Suppressor macrophage (primary cell): ENCODE measurements at regions not wholly inside any gene's neighbourhood (a gene's known extent, or its start where the extent isn't known, plus 50 kb on each side); places are given as distances from the start of the nearest gene placed in this dataset.

Experiments used
- DNase-seq, 4 experiments: peaks; one replicate each; pipeline ENCODE4 v3.0.0-alpha.2; 2020 to 2022

- no peak for DNase-seq
Observed at GRCh38 chr10:3294919-3295581, 122.5 kb upstream of the PITRM1 start.

DNA sequence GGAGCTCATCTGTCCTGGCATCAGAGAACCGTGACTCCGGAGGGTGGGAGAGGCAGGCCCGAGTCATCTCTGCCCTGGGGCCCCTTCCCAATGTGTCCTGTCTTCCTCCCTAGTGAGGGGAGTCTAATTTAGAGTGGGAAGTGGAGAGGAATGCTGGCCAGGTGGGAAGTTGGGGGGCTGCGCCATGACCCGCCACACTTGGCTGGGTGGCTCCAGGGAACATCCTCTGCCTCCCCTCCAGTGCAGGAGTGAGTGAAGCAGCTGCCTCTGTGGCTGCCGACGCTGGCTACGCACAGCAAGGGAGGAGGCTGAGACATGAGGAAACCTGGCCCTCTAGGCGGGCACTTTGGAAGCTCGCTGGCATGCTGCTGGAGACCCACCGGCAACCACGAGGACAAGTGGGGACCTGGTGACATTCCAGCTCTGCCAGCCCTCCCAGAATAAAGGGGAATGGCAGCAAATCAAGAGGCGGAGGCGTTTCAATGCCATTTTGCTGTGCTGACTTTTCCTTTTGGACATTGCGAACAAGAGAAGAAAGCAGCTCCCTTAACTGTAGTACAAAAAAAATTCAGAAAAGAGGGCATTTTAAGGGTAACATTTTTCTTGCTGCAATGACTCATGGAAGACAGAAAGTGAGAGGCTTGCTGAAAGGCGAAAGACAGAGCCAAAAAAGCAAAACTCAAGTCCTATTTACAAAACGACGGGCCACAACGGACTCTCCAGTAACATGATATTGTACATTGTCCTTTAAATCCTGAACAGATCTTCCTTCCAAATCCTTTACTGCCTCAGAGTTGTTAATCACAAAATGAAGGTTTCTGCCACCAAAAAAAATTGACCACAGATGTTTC, 121.2 kb upstream of the PITRM1 start:
- DNase-seq, result no peak

GRCh38 chr10:3292636-3293035, 120.1 kb upstream of the PITRM1 start:
- no peak for DNase-seq

- no peak for DNase-seq
Observed at GRCh38 chr10:3290550-3290949, 118.0 kb upstream of the PITRM1 start.

DNA sequence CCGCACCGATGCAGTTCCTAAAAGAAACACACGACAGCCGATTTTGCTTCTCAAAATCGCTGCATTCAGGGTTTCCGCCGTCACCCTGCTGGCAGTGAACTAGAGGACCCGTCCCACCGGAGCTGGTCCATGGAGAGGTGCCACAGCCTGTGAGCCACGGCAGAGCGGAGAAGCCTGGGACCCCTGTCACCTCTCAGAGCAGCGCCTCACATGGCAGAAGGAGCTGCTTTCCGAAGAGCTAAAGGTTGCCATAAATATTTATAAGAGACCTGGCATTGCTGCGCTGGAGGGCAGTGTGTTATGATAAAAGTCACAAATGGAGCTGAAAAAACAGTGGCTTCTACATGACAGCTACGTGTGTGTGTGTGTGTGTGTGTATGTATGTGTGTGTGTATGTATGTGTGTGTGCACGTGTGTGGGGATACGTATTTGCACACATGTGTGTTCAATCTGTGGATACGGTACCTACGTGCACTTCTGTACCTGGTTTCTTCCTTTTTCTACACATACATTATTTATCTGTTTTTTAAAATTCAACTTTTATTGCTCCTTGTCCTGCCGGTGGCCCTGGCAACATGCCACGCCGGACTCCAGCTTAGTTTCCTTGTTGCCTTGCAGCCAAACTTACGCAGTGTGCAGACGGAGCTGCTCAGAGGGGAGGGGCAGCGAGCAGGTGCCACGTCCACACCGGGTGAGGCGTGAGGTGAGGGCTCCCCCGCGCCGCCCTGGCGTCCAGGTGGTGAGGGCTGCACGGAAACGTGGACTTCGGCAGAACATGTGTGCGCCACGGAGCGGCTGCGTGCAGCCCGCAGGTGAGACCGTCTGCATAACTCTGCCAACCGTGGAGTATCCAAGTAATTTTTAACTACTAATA, 115.2 kb upstream of the PITRM1 start:
- DNase-seq, result no peak

- DNase-seq, result no peak
Observed at GRCh38 chr10:3282674-3283017, 110.1 kb upstream of the PITRM1 start.

GRCh38 chr10:3281941-3282673, 109.5 kb upstream of the PITRM1 start:
- DNase-seq, result no peak

GRCh38 chr10:3278771-3279170, 106.2 kb upstream of the PITRM1 start:
- no peak for DNase-seq

- DNase-seq, result no peak
Observed at GRCh38 chr10:3277566-3277965, 105.0 kb upstream of the PITRM1 start.

GRCh38 chr10:3274414-3274813, 101.8 kb upstream of the PITRM1 start:
- DNase-seq, result no peak

DNA sequence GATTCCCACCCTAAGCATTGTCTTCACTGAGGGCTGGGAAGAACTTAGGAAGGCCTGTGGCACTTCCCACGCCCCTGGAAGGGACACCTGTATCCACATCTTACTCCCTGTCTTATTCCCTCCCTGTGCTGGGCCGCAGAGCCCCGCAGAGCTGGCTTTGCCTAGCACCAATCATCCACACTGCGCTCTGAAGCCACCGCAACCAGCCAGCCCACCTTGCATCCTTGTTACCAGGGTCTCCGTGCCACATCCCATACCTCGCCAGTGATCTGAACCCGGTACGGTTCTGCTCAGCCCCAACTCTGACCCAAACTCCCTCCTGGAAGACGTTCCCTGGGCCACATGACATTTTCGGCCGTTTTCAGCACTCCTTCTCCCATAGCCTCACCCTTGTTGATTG, 101.4 kb upstream of the PITRM1 start:
- DNase-seq, result no peak

DNA sequence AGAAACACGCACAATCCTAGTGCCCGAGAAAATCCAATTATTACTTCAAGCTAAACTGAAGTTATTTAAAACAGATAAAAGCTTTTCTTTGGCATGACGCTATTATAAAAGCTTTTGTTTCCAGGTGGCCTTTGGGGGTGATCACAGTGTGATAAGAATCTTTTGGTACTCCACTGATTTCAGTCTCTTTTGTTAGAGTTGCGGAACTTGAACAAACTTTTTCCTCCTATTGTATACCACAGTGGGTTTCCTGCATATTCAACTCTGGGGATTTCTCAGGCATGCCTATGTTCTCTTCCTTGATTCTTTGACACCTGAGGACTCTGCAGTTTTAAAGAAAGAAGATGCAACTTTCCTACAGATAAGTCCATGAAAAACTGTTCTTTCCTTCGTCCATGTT, 99.7 kb upstream of the PITRM1 start:
- no peak for DNase-seq

DNA sequence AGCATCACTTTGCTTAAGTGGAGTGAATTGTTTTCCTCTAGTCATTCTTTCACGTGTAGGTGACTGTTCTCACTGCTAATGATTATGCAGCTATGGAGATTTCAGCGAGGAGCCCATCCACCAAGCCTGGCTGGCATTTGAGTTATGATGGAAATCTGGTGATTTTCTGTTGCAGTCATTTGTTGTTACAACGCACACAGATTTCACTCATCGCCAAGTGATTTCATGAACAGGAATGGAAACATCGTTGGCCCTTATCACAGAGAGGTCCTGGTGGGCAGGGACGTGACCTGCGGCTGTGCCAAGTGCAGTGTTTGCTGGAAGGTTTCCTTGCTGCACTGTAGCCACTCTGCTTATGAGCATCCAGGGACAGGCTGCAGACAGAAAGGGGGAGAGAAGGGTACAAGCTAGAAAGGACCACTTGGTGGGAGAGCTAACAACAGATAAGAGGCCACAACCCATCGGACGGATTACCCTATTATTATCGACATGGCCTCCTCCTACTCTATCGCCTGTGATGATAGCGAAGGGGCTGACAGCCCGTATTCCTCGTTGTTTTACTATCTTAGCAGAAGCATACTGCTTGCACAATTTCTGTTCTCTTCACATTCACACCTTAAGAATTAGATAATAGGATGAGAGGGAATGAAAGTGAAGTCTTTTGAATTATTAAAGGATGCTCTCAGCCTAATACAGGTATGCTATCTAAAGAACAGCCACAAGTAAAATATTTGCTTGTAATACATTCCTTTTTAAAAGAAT, 99.0 kb upstream of the PITRM1 start:
- DNase-seq, result no peak

- peak in 3 of 4 experiments; percentile 18 to 40 (median 19) for DNase-seq
Observed at GRCh38 chr10:3270577-3271316, 98.2 kb upstream of the PITRM1 start.

GRCh38 chr10:3268025-3268424, 95.4 kb upstream of the PITRM1 start:
- no peak for DNase-seq

DNA sequence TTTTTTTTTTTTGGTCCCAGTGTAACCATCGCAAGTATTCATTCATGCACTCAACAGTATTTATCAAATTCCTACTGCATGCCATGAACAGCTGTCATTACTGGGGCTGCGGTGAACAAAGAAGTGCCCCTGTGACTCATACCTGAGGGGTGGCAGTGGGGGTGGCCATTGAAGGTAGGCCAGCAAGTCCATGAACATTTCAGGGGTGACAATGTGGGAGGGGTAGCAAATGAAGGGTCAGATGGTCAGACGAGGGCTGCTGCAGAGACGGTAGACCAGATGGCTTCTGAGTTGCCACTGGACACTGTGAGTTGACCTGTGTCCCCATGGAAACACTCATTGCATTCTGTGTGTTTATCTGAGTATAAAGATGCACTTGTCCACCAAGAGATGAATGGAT, 92.5 kb upstream of the PITRM1 start:
- DNase-seq, result no peak

GRCh38 chr10:3264161-3264761, 91.7 kb upstream of the PITRM1 start:
- peak; percentile 51 to 71 (median 70) for DNase-seq

DNA sequence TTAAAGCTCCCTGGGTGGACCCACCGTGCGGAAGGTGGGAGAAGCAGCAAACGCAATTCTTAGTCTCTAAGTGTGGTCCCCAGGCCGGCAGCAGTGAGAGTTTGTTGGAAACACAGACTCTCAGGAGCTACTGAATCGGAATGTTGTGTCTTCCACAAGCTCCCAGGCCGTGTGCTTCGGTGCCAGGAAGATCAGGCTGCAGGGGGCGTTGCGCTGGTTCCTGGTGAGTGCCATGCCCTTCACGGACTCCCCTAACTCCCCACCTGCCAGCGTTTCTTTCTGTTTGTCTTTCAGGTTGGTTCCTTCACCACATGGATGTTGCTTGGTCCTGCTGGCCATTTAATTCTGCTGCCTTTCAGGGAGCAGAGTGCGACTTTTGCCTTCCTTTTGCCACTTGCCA, 91.2 kb upstream of the PITRM1 start:
- DNase-seq, result no peak

GRCh38 chr10:3263082-3263481, 90.5 kb upstream of the PITRM1 start:
- no peak for DNase-seq

GRCh38 chr10:3261921-3262320, 89.3 kb upstream of the PITRM1 start:
- no peak for DNase-seq
